ENCODE measurements at regions not wholly inside any gene's neighbourhood (a gene's known extent, or its start where the extent isn't known, plus 50 kb on each side); places are given as distances from the start of the nearest gene placed in this dataset.

DNA sequence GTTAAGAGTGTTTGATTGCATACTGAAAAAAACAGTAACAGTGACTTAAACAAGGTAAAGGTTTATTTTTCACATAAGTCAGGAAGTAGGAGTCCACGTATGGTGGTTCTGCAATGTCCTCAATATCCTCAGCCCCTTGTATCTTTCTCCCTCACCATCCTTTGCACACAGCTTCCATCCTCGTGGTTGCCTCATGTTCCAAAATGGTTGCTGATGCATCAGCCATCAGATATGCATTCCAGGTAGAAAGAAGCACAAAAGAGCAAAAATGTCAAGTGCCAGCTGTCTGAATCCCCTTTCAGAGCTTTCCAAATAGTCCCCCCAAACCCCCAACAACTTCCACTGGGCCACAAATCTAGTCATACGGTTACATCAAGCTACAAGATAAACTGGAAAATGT is 138.1 kb downstream of the SYF2 start:
- H3K9ac ChIP-seq (ENCODE audit: low read length) = no peak overlapping the region
- no peak overlapping the region for H3K27ac ChIP-seq (ENCODE audit: low read length)
- no peaks in the 10 kb centered on the region for H3K9me2 ChIP-seq (replicated peaks; ENCODE audit: insufficient read depth, low read length)
- no peaks in the 10 kb centered on the region for H3K9me3 ChIP-seq (replicated peaks; ENCODE audit: insufficient read depth, low read length)
- H3K79me2 ChIP-seq (ENCODE audit: low read length) = no peaks in the 10 kb centered on the region
- TF ChIP-seq EZH2 (optimal IDR thresholded peaks at IDR 0.05; ENCODE audit: low read depth, low read length) (no peak), EZH2phosphoT487 (IDR thresholded peaks at IDR 0.05; ENCODE audit: low read length) (no peak)
- TF ChIP-seq, protein P1, sequence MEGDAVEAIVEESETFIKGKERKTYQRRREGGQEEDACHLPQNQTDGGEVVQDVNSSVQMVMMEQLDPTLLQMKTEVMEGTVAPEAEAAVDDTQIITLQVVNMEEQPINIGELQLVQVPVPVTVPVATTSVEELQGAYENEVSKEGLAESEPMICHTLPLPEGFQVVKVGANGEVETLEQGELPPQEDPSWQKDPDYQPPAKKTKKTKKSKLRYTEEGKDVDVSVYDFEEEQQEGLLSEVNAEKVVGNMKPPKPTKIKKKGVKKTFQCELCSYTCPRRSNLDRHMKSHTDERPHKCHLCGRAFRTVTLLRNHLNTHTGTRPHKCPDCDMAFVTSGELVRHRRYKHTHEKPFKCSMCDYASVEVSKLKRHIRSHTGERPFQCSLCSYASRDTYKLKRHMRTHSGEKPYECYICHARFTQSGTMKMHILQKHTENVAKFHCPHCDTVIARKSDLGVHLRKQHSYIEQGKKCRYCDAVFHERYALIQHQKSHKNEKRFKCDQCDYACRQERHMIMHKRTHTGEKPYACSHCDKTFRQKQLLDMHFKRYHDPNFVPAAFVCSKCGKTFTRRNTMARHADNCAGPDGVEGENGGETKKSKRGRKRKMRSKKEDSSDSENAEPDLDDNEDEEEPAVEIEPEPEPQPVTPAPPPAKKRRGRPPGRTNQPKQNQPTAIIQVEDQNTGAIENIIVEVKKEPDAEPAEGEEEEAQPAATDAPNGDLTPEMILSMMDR (IDR thresholded peaks at IDR 0.05; ENCODE audit: low read length) = no peak
- H3K27me3 ChIP-seq (replicated peaks; ENCODE audit: insufficient read depth, low read length) = no peaks in the 10 kb centered on the region
- H3K36me3 ChIP-seq (replicated peaks; ENCODE audit: insufficient read depth, low read length) = no peaks in the 10 kb centered on the region
- no peak overlapping the region for H3K4me2 ChIP-seq (ENCODE audit: low read depth, low read length)
- H2AFZ ChIP-seq (ENCODE audit: low read length) = no peak overlapping the region
- no peak for DNase-seq
- no peaks in the 10 kb centered on the region for H4K20me1 ChIP-seq (ENCODE audit: insufficient read depth, low read length)
- peaks cover 24% of the 10 kb centered on the region for H3K4me1 ChIP-seq (ENCODE audit: low read length)
- H3K4me3 ChIP-seq (ENCODE audit: low read length) = no peak overlapping the region
- H3F3A ChIP-seq (ENCODE audit: insufficient read depth, low read length) = no peaks in the 10 kb centered on the region

DNA sequence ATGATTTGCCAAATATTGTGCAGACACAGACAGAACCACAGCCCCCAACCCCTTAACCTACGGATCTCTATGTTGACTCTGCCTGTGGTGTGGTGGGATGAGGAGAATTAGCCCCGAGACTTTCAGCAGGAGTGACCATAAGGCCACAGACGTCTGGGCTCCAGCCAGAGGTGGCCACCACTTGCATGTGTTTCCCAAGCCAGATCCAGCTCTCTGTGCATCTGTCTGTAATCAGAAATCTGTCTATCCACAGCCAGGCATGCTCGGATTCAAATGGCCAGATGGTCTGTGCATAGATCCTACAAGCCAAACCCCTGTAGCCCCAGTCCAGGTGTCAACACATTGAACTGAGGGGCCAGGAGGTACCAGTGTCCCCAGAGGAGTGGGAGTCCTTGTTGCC is 140.6 kb downstream of the SYF2 start:
- Histone ChIP-seq H3K9me2 (replicated peaks; ENCODE audit: insufficient read depth, low read length) (no peaks in the 10 kb centered on the region), H3F3A (ENCODE audit: insufficient read depth, low read length) (no peaks in the 10 kb centered on the region), H3K79me2 (ENCODE audit: low read length) (no peaks in the 10 kb centered on the region), H3K27me3 (replicated peaks; ENCODE audit: insufficient read depth, low read length) (no peaks in the 10 kb centered on the region), H3K4me2 (ENCODE audit: low read depth, low read length) (no peak overlapping the region), H3K9ac (ENCODE audit: low read length) (no peak overlapping the region), H3K9me3 (replicated peaks; ENCODE audit: insufficient read depth, low read length) (no peaks in the 10 kb centered on the region), H3K4me3 (ENCODE audit: low read length) (no peak overlapping the region), H2AFZ (ENCODE audit: low read length) (no peak overlapping the region), H3K4me1 (ENCODE audit: low read length) (peaks cover 15% of the 10 kb centered on the region), H3K36me3 (replicated peaks; ENCODE audit: insufficient read depth, low read length) (no peaks in the 10 kb centered on the region), H4K20me1 (ENCODE audit: insufficient read depth, low read length) (no peaks in the 10 kb centered on the region), H3K27ac (ENCODE audit: low read length) (no peak overlapping the region)
- TF ChIP-seq EZH2 (optimal IDR thresholded peaks at IDR 0.05; ENCODE audit: low read depth, low read length) (no peak), EZH2phosphoT487 (IDR thresholded peaks at IDR 0.05; ENCODE audit: low read length) (no peak)
- TF ChIP-seq, protein P1 (IDR thresholded peaks at IDR 0.05; ENCODE audit: low read length) = no peak
- no peak for DNase-seq

DNA sequence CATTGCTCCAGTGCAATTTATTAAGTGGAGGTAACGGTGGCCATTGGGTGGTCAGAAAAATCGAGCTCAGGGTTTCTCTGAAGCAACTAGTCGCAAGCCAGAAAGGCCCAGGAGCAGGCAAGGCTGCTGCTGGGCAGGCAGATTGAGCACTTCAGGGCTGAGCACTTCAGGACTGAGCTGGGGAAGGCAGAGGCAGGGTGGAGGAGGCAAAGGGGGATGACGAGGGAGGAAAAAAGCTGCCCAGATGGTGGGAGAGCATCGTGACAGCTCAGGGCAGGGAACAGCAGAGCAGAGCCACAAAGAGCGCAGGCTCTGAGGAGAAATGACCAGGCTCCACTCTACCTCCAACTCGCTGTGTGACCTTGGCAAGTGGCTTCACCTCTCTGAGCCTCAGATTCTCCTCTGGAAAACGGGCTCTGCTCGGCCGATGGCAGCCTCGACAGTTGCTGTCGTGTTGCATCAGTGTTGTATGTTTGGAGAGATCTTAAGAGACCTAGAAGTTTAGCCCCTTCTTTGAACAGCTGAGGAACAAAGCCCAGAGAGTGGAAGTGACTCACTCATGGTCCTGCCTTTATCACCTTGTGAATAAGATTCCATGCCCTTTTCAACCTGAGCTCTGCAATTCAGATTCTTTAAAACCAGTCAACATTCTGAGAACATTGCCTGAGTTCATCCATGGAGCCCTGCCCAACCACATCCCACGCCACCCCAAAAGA is 141.4 kb downstream of the SYF2 start:
- Histone ChIP-seq H3K27me3 (replicated peaks; ENCODE audit: insufficient read depth, low read length) (no peaks in the 10 kb centered on the region), H3K9me3 (replicated peaks; ENCODE audit: insufficient read depth, low read length) (no peaks in the 10 kb centered on the region), H3K79me2 (ENCODE audit: low read length) (no peaks in the 10 kb centered on the region), H3K4me2 (ENCODE audit: low read depth, low read length) (no peak overlapping the region), H3K4me3 (ENCODE audit: low read length) (no peak overlapping the region), H3K9ac (ENCODE audit: low read length) (no peak overlapping the region), H4K20me1 (ENCODE audit: insufficient read depth, low read length) (no peaks in the 10 kb centered on the region), H3K4me1 (ENCODE audit: low read length) (peaks cover 7% of the 10 kb centered on the region; the same call in 1 of the 2 replicates), H2AFZ (ENCODE audit: low read length) (no peak overlapping the region), H3K27ac (ENCODE audit: low read length) (no peak overlapping the region), H3K36me3 (replicated peaks; ENCODE audit: insufficient read depth, low read length) (no peaks in the 10 kb centered on the region), H3K9me2 (replicated peaks; ENCODE audit: insufficient read depth, low read length) (no peaks in the 10 kb centered on the region), H3F3A (ENCODE audit: insufficient read depth, low read length) (no peaks in the 10 kb centered on the region)
- TF ChIP-seq EZH2 (optimal IDR thresholded peaks at IDR 0.05; ENCODE audit: low read depth, low read length) (no peak), EZH2phosphoT487 (IDR thresholded peaks at IDR 0.05; ENCODE audit: low read length) (no peak)
- TF ChIP-seq, protein P1 (IDR thresholded peaks at IDR 0.05; ENCODE audit: low read length) = no peak
- no peak for DNase-seq

Measured in MM.1S (cell line).